ENCODE measurements at regions not wholly inside any gene's neighbourhood (a gene's known extent, or its start where the extent isn't known, plus 50 kb on each side); places are given as distances from the start of the nearest gene placed in this dataset.
"Not testable (repeated sequence)": the region's sequence is repeated elsewhere in the genome, so short reads cannot be mapped to it uniquely, and the experiment has no call there.

DNA sequence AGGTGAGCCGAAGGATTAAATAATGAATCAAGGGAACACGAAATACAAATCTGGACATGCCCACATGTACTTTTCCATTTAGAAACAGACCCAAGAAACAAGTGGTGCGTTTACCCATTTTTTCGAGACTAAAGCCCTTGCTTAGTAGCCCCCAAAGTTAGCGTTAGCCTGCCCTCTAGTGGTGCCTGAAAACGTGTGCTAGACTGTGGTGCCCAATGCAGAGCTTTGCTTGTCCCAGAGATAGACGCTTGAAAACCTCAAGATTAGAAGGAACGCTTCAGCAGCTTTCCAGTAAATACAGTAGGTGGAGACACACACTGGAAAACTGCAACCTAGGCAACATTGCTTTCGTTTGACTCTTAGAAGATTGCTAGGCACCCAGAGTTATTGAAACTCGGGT is 197.0 kb downstream of the TP53TG3F start:
- intact Hi-C loops (cut with DNase I); H3K4me1 ChIP-seq; DNase-seq; H3K9me3 ChIP-seq; H3K9ac ChIP-seq (ENCODE audit: low read depth in 2 of 2, low read length in 2 of 2); H3K27me3 ChIP-seq; H3K27ac ChIP-seq; H3K4me3 ChIP-seq; H3K36me3 ChIP-seq: not testable (repeated sequence)

DNA sequence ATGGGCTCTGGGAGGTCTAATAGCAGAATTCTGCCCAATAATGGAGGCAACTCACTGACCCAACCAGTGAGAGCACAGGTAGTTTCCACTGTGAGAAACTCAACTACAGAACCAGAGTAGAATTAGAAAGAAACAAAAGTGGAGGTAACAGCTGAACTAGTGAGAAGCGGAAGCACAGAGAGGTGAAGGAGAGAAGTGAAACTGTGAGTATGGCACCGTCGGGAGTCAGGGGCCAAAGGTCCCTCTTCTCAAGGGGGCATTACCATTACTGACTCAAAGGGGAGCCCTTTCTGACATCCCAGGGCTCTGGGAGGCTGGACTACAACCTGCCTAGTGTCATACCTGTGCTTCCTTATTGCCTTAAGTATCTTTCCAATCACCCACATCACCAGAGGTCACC is 198.3 kb downstream of the TP53TG3F start:
- H3K27me3 ChIP-seq; H3K4me1 ChIP-seq; intact Hi-C loops (cut with DNase I); H3K27ac ChIP-seq; H3K9me3 ChIP-seq; DNase-seq; H3K9ac ChIP-seq (ENCODE audit: low read depth in 2 of 2, low read length in 2 of 2); H3K36me3 ChIP-seq; H3K4me3 ChIP-seq: not testable (repeated sequence)

DNA sequence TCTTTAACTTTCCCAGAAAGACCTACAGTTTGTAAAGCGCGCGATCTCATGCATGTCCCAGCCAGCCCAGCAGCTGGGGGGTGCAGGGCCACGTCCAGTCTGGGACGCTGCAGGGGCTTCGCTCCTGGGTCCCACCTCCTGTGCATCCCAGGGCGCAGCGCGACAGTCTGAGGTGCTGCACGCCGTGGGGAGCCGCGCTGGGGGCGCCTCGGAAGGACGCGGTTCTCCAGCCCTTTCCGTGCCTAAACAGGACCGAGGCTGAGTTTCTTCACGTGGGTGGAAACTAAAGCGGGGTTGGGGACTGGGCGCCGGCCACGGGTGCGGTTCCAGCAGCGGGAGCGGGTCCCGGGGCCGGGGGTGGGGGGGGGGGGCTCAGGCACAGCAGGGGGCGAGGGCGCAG is 221.4 kb downstream of the TP53TG3F start:
- H3K27ac ChIP-seq; H3K4me1 ChIP-seq; H3K9me3 ChIP-seq; DNase-seq; H3K27me3 ChIP-seq; H3K36me3 ChIP-seq; H3K9ac ChIP-seq (ENCODE audit: low read depth in 2 of 2, low read length in 2 of 2); H3K4me3 ChIP-seq; intact Hi-C loops (cut with DNase I): not testable (repeated sequence)

DNA sequence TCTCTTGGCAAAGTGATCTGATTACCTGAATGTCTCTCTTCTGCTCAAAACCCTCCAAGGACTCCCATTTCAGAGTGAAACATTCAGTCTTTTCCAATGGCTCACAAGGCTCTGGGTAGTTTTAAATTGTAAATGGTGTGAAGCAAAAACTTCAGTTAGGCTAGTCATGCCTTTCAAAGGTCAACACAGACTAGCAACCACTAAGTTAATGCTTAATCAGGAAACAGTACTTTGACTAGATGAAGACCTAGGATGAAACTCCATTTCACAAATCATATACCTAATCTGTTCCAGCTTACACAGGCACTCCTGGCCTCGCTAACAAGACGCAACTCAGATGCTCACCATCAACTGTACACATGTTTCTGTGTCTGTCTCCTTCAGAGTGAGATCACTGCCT is 240.9 kb downstream of the TP53TG3F start:
- H3K27ac ChIP-seq; H3K27me3 ChIP-seq; H3K9me3 ChIP-seq; DNase-seq; H3K9ac ChIP-seq (ENCODE audit: low read depth in 2 of 2, low read length in 2 of 2); H3K36me3 ChIP-seq; H3K4me1 ChIP-seq; H3K4me3 ChIP-seq; intact Hi-C loops (cut with DNase I): not testable (repeated sequence)

DNA sequence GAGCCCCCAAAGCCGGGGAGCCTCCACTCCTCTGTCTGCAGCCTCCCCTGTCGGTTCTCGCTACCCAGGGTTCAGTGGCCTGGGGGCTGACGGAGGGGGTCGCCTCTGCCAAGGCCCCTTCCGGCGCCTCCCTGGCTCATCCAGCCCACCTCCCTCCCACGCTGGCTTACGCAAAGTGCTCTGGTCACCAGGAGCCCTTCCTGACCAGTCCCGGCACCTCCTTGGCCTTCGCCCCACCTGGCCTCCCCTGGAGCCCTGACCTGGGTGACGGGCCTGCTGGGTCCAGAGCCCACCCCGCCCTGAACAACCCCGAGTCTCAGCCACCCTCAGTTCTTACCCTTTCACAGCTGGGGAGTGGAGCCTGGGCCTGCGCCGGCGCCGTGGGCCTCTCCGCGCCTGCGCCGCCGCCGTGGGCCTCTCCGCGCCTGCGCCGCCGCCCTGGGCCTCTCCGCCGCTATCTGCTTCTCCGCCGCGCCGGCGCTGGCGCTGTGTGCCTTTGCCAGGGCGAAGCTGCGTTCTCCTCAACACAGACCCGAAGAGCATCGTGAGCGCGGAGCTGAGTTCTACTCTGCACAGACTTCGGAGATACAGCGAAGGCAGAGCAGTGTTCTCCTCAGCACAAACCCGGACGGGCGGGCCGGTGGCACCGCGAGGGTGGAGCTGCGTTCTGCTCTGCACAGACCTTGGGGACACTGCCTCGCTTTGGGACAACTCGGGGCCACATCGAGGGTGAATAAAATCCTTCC is 247.6 kb downstream of the TP53TG3F start:
- H3K27ac ChIP-seq; H3K36me3 ChIP-seq; intact Hi-C loops (cut with DNase I); H3K9me3 ChIP-seq; H3K4me3 ChIP-seq; H3K27me3 ChIP-seq; H3K9ac ChIP-seq (ENCODE audit: low read depth in 2 of 2, low read length in 2 of 2); H3K4me1 ChIP-seq: not testable (repeated sequence)
- peak; percentile 24 for DNase-seq

DNA sequence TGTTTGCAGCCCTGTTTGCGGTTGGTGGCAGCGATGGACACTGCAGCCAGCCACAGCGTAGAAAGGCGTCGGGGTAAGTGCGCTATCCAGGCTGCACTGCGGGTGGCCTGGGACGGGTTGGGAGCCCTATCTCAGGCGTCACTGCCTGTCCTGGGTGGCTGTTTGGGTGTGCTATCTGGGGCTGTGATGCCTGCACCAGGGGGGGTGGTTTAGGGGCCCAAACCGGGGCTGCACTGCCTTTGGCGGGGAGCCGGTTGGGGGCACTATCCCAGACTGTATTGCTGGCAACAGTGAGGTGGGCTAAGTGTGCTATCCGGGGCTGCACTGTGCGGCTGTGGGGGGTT is 248.2 kb downstream of the TP53TG3F start:
- H3K27ac ChIP-seq; DNase-seq; H3K27me3 ChIP-seq; H3K4me1 ChIP-seq; intact Hi-C loops (cut with DNase I); H3K9ac ChIP-seq (ENCODE audit: low read depth in 2 of 2, low read length in 2 of 2); H3K9me3 ChIP-seq; H3K36me3 ChIP-seq; H3K4me3 ChIP-seq: not testable (repeated sequence)

DNA sequence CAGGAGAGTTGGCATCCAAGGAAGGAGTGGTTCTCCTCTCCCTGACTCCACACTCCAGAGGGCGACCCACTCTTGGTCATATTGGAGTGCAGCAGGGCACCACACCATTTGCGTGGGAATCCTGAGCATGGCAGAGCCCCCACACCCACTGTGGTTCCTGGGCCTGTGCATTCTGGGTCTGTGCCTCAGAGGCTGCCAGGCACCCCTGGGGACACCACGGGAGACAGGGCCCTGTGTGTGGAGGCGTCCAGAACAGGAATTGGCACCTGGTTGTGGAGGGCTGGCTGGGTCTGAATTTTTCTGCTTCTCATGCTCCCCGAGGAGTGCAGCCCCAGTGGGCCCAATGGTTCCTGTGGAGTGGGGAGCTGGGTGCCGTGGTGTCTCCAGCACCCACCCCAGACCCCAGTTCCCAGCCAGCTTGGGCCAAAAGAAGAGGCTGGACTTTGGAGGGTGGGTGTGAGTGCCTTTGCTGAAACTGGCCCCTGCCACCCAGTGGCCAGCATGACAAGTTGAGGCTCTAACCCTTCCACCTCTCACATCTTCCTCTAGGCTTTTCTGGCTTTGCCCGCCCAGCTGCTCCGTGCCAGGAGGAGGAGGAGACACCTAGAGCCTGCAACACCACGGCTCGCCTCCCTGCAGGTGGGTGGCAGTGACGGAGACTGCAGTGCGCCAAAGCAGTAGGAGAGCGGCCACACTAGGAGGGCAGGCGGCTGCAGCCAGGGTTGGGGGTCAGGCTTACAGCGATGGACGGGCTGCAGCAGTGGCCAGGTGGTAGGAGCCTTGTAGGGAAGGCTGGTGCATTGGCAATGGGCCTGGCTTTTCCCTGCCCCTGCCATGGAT is 250.7 kb downstream of the TP53TG3F start:
- intact Hi-C loops (cut with DNase I); H3K4me1 ChIP-seq; DNase-seq; H3K27ac ChIP-seq; H3K4me3 ChIP-seq; H3K27me3 ChIP-seq; H3K36me3 ChIP-seq; H3K9ac ChIP-seq (ENCODE audit: low read depth in 2 of 2, low read length in 2 of 2); H3K9me3 ChIP-seq: not testable (repeated sequence)

DNA sequence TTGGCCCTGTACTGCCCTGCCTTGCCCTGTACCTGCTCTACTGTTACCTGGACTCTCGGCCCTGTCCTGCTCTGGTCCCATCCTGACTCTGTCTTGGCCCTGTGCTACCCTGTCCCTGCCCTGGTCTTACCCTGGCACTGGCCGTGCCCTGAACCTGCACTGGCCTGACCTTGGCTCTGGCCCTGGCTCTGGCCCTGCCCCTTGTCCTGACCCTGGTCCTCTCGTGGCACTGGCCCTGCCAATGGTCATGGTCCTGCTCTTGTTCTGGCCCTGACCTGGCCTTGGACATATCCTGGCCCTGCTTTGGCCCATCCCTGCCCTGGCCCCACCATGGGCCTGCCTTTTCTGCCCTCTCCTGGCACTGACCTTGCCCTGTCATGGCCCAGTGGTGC is 251.3 kb downstream of the TP53TG3F start:
- H3K9me3 ChIP-seq; H3K4me3 ChIP-seq; H3K9ac ChIP-seq (ENCODE audit: low read depth in 2 of 2, low read length in 2 of 2); H3K4me1 ChIP-seq; H3K27ac ChIP-seq; H3K27me3 ChIP-seq; intact Hi-C loops (cut with DNase I); DNase-seq; H3K36me3 ChIP-seq: not testable (repeated sequence)

DNA sequence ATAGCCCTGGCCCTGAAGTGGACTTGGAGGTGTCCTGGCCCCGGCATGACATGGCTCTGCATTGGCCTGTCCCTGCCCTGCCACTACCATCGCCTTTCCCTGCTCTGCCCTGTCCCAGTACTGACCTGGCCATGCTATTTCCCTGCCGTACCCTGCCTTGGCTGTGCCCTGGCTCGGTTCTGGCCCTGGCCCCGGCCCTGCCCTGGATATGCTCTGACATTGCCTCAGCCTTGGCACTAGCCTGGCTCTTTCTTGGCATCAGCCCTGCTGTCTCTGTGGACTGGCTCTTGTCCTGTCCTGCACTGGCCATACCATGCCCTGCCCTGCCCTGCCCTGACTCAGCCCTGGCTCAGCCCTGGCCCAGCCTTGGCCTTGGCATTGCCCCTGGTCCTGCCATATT is 252.2 kb downstream of the TP53TG3F start:
- intact Hi-C loops (cut with DNase I); H3K27me3 ChIP-seq; H3K9ac ChIP-seq (ENCODE audit: low read depth in 2 of 2, low read length in 2 of 2); H3K27ac ChIP-seq; H3K4me3 ChIP-seq; DNase-seq; H3K36me3 ChIP-seq; H3K9me3 ChIP-seq; H3K4me1 ChIP-seq: not testable (repeated sequence)

DNA sequence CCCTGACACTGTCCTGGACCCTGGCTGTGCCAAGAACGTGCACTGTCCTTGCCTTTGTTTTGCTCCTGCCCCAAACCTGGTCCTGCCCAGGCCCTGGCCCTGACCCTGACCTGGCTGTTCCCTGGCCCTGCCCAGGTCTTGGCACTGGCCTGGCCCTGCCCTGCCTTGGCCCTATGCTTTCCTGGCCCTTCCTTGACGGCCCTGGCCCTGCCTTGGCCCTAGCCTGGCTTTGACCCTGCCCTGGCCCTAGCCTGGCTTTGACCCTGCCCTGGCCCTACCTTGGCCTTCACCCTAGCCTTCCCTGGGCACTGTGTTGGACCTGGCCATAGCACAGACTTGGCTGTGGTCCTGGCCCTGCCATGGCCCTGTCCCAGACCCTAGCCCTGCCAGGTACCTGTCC is 252.9 kb downstream of the TP53TG3F start:
- H3K9me3 ChIP-seq; intact Hi-C loops (cut with DNase I); H3K36me3 ChIP-seq; H3K9ac ChIP-seq (ENCODE audit: low read depth in 2 of 2, low read length in 2 of 2); H3K27ac ChIP-seq; H3K4me1 ChIP-seq; H3K4me3 ChIP-seq; H3K27me3 ChIP-seq; DNase-seq: not testable (repeated sequence)

DNA sequence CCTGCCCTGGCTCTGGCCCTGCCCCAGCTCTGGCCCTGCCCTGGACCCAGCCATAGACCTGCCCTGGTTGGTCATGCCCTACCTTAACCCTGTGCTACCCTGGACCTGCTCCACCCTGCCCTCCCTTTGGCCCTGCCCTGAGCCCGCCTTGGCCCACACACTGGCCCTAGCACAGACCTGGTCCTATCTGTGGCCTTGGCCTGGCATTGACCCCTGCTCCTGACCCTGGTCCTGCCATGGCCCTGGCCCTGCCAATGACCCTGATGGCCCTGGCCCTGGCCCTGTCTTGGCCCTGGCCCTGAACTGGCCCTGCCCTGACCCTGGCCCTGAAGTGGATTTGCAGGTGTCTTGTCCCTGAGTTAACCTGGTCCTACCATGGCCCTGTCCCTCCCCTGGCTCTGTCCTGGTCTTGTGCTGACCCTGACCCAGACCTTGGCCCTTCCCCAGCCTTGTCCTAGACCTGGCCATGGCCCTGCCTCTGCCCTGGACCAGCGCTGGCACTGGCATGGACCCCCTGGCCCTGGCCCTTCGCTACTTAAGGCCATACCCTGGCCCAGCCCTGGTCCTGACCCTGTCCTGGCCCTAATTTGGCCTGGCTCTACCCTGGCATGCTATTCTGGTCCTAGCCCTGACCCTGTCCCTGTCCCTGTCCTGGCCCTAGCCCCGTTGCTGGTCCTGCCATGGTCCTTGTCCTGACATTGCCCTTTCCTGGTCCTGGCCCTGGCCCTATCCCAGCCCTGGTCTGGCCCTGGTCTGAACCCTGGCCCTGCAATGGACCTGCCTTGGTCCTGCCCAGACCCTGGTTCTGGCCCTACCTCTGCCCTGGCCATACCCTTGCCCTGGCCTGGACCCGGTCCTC is 253.7 kb downstream of the TP53TG3F start:
- H3K36me3 ChIP-seq; intact Hi-C loops (cut with DNase I); DNase-seq; H3K4me3 ChIP-seq; H3K27ac ChIP-seq; H3K9me3 ChIP-seq; H3K9ac ChIP-seq (ENCODE audit: low read depth in 2 of 2, low read length in 2 of 2); H3K4me1 ChIP-seq; H3K27me3 ChIP-seq: not testable (repeated sequence)

DNA sequence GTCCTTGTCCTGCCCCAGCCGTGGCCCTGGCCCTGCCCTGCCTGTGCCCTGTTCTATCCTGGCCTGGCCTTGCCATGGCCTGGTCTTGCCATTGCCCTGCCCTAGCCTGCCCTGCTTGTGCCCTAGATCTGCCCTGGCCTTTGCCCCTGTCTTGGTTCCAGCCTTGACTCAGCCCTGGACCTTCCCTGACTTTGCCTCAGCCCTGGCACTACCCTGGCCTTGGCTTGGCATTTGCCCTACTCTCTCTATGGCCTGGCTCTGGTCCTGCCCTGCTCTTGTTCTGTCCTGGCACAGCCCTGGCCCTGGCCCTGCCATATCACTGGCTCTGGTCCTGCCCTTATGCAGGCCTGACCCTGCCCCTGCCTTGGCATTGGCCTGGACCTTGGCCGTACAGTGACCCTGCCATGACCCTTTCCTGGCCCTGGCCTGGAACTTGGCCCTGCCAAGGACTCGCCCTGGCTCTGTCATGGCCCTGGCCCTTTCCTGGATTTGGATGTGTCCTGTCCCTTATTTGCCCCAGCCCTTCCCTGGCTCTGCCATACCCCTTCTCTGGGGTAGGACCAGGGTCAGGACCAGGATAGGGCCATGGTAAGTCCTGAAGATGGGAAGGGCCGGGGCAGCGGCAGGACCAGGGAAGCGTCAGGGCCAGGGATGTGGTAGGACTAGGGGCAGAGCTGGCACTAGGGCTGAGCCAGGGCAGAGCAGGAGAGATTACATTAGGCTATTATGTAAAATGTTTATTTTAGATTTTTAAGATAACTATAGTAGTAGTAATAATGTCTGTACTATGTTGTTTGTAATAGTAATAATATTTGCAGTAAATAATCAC is 254.5 kb downstream of the TP53TG3F start:
- not testable (repeated sequence) for H3K9me3 ChIP-seq

More for the DNA sequence above, 254.5 kb downstream of the TP53TG3F start:
- H3K27me3 ChIP-seq; intact Hi-C loops (cut with DNase I); H3K4me3 ChIP-seq; H3K9ac ChIP-seq (ENCODE audit: low read depth in 2 of 2, low read length in 2 of 2); H3K4me1 ChIP-seq; H3K27ac ChIP-seq; DNase-seq; H3K36me3 ChIP-seq: not testable (repeated sequence)

Data from colonic mucosa (tissue), 4 donors.